ENCODE measurements at regions not wholly inside any gene's neighbourhood (a gene's known extent, or its start where the extent isn't known, plus 50 kb on each side); places are given as distances from the start of the nearest gene placed in this dataset.

DNA sequence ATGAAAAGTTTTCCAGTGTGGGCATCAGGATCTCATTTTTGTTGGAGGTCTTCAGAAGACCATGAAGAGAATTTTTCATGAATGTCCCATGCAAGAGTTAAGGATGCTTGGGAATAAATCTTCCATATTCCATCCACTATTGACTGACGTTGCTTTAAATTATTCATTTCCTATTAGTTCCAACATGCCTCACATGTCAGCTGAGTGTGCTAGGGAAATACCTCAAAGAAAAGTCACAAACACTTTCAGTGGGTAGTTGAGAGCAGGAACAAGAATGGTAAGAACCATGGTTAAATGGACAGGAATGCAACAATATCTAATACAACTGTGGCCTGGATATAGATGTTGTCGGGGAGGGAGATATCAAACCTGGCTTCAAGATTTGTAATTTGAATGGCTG lies 610.1 kb downstream of the TECRL start:
- no peak for TF ChIP-seq POLR2A (IDR thresholded peaks at IDR 0.05)
- TF ChIP-seq, protein P1, sequence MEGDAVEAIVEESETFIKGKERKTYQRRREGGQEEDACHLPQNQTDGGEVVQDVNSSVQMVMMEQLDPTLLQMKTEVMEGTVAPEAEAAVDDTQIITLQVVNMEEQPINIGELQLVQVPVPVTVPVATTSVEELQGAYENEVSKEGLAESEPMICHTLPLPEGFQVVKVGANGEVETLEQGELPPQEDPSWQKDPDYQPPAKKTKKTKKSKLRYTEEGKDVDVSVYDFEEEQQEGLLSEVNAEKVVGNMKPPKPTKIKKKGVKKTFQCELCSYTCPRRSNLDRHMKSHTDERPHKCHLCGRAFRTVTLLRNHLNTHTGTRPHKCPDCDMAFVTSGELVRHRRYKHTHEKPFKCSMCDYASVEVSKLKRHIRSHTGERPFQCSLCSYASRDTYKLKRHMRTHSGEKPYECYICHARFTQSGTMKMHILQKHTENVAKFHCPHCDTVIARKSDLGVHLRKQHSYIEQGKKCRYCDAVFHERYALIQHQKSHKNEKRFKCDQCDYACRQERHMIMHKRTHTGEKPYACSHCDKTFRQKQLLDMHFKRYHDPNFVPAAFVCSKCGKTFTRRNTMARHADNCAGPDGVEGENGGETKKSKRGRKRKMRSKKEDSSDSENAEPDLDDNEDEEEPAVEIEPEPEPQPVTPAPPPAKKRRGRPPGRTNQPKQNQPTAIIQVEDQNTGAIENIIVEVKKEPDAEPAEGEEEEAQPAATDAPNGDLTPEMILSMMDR (IDR thresholded peaks at IDR 0.05) = no peak

Data from Peyer's patch (tissue), 4 donors.